ENCODE measurements at regions not wholly inside any gene's neighbourhood (a gene's known extent, or its start where the extent isn't known, plus 50 kb on each side); places are given as distances from the start of the nearest gene placed in this dataset.

DNA sequence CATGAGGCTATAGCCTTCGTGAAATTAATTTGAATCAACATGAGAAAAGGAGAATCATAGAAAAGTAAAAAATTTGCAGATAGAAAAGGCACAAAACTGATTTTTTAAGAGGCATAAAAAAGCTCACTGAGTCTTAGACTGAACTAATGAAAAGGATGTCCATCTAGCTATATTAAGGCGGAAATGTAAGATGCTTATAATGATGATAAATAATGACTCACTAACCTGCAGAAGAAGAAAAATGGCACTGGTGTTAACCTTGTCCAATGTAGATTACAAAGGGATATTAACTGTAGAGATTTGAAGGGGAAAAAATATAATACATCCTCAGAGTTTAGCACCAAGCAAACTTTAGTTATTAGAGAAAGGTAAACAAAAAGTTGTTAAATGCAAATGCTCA lies 1098.0 kb upstream of the DDX18 start:
- no peaks in the 10 kb centered on the region for H3K9me3 ChIP-seq (ENCODE audit: insufficient read depth in 2 of 2, low read depth in 1 of 2, low read length in 1 of 2)
- H4K91ac ChIP-seq (replicated peaks; ENCODE audit: insufficient read length, low read length): no peak overlapping the region
- H3K56ac ChIP-seq (replicated peaks; ENCODE audit: insufficient read length, low read depth, low read length): no peak overlapping the region
- H3K9ac ChIP-seq (replicated peaks in 1 of 4; ENCODE audit: extremely low read depth in 1 of 4, low read depth in 3 of 4, low read length in 3 of 4): no peak overlapping the region
- FAIRE-seq (no peak), DNase-seq (ENCODE audit: low read depth in 1 of 2, low spot score in 2 of 2) (no peak)
- H4K20me1 ChIP-seq (replicated peaks in 1 of 2; ENCODE audit: control insufficient read depth in 1 of 2, insufficient read depth in 2 of 2, low read length in 2 of 2): no peaks in the 10 kb centered on the region
- H3K4ac ChIP-seq (replicated peaks; ENCODE audit: insufficient read length, low read depth, low read length): no peak overlapping the region
- no peaks in the 10 kb centered on the region for H3K79me1 ChIP-seq (ENCODE audit: low read depth, low read length)
- no peak overlapping the region for H4K8ac ChIP-seq (ENCODE audit: extremely low read depth, insufficient read depth, low read length)
- no peak overlapping the region for H2AK5ac ChIP-seq (ENCODE audit: low read depth, low read length)
- H3K4me2 ChIP-seq (ENCODE audit: insufficient read depth in 1 of 2, low read depth in 2 of 2, low read length in 2 of 2): no peak overlapping the region
- H3K14ac ChIP-seq (ENCODE audit: insufficient read length): no peak overlapping the region
- no peaks in the 10 kb centered on the region for H3K27me3 ChIP-seq (replicated peaks in 1 of 4; ENCODE audit: control insufficient read depth in 3 of 4, extremely low read depth in 1 of 4, insufficient read depth in 3 of 4, low read length in 3 of 4)
- no peak overlapping the region for H2BK12ac ChIP-seq (ENCODE audit: low read depth, low read length)
- no peaks in the 10 kb centered on the region for H3K36me3 ChIP-seq (ENCODE audit: control insufficient read depth in 2 of 4, insufficient read depth in 4 of 4, low read length in 3 of 4)
- H2BK20ac ChIP-seq (ENCODE audit: low read length): no peak overlapping the region
- H2AFZ ChIP-seq (ENCODE audit: low read length): no peak overlapping the region
- no peak overlapping the region for H3K23ac ChIP-seq (ENCODE audit: insufficient read length)
- H3K18ac ChIP-seq (ENCODE audit: extremely low read depth, low read length): no peak overlapping the region
- H2BK15ac ChIP-seq (ENCODE audit: low read length): no peak overlapping the region
- CTCF ChIA-PET (ENCODE audit: partially characterized antibody): interaction anchor here (1.0 kb wide), 1 partner anchor 63 kb away, joined by 3 read pairs; no protein-coding TSS in a partner anchor
- H3K4me3 ChIP-seq (ENCODE audit: extremely low read depth in 1 of 4, insufficient read depth in 2 of 4, low read depth in 3 of 4, low read length in 4 of 4): no peak overlapping the region
- H2BK5ac ChIP-seq (ENCODE audit: low read depth, low read length): no peak overlapping the region
- H3K4me1 ChIP-seq (replicated peaks in 1 of 4; ENCODE audit: control insufficient read depth in 3 of 4, insufficient read depth in 4 of 4, low read length in 3 of 4): no peaks in the 10 kb centered on the region
- POLR2A ChIA-PET (ENCODE audit: partially characterized antibody): no interaction called here
- no peak overlapping the region for H4K5ac ChIP-seq (ENCODE audit: insufficient read length, low read depth, low read length)
- H3K23me2 ChIP-seq (ENCODE audit: low read depth, low read length): no peaks in the 10 kb centered on the region
- no peak overlapping the region for H3K27ac ChIP-seq (ENCODE audit: low read depth, low read length)
- WGBS, 2 experiments (ENCODE audit: extremely low coverage in 1 of 2, insufficient coverage in 1 of 2, insufficient read length in 1 of 2, insufficient replicate concordance in 2 of 2, low coverage in 1 of 2, low lambda C conversion rate in 2 of 2, missing lambda C conversion rate in 1 of 2): 87% methylated on average over 2 of the region's 2 CpGs; no CpG with 5 or more reads in 1 of the 2 experiments
- H3K79me2 ChIP-seq (ENCODE audit: control insufficient read depth in 1 of 2, insufficient read depth in 2 of 2, low read length in 2 of 2): no peaks in the 10 kb centered on the region
- no peak overlapping the region for H2BK120ac ChIP-seq (replicated peaks; ENCODE audit: low read depth, low read length)
- TF ChIP-seq BCL11A (IDR thresholded peaks at IDR 0.05; ENCODE audit: low read depth in 2 of 2, low read length in 2 of 2) (no peak), JUND (IDR thresholded peaks at IDR 0.05; ENCODE audit: low read length) (no peak), SUZ12 (IDR thresholded peaks at IDR 0.05; ENCODE audit: low read length) (no peak)
